ENCODE measurements at regions not wholly inside any gene's neighbourhood (a gene's known extent, or its start where the extent isn't known, plus 50 kb on each side); places are given as distances from the start of the nearest gene placed in this dataset.

DNA sequence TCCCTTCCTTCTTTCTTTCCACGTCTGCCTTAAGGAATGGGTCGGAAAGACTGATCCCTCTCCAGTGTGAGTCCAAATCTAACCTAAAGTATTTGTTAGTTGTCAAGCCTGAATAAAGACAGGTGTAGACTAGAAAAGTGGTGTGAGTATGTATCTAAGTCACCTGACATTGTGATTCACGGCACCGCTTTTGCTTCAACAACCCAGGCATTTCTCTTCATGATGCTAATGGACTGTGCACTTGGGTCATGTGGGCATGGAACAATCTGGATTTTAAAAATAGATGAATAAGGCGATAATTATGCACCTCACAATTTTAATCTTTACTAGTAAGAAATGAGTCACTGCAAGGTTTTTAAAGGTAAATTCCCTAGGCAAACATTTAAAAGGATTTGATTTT lies 107.5 kb downstream of the LIPG start:
- TF ChIP-seq POLR2A (IDR thresholded peaks at IDR 0.05), result no peak
- TF ChIP-seq, protein P1, sequence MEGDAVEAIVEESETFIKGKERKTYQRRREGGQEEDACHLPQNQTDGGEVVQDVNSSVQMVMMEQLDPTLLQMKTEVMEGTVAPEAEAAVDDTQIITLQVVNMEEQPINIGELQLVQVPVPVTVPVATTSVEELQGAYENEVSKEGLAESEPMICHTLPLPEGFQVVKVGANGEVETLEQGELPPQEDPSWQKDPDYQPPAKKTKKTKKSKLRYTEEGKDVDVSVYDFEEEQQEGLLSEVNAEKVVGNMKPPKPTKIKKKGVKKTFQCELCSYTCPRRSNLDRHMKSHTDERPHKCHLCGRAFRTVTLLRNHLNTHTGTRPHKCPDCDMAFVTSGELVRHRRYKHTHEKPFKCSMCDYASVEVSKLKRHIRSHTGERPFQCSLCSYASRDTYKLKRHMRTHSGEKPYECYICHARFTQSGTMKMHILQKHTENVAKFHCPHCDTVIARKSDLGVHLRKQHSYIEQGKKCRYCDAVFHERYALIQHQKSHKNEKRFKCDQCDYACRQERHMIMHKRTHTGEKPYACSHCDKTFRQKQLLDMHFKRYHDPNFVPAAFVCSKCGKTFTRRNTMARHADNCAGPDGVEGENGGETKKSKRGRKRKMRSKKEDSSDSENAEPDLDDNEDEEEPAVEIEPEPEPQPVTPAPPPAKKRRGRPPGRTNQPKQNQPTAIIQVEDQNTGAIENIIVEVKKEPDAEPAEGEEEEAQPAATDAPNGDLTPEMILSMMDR (IDR thresholded peaks at IDR 0.05), result no peak

Measured in vagina (tissue), 2 donors.